ENCODE measurements at regions not wholly inside any gene's neighbourhood (a gene's known extent, or its start where the extent isn't known, plus 50 kb on each side); places are given as distances from the start of the nearest gene placed in this dataset.

DNA sequence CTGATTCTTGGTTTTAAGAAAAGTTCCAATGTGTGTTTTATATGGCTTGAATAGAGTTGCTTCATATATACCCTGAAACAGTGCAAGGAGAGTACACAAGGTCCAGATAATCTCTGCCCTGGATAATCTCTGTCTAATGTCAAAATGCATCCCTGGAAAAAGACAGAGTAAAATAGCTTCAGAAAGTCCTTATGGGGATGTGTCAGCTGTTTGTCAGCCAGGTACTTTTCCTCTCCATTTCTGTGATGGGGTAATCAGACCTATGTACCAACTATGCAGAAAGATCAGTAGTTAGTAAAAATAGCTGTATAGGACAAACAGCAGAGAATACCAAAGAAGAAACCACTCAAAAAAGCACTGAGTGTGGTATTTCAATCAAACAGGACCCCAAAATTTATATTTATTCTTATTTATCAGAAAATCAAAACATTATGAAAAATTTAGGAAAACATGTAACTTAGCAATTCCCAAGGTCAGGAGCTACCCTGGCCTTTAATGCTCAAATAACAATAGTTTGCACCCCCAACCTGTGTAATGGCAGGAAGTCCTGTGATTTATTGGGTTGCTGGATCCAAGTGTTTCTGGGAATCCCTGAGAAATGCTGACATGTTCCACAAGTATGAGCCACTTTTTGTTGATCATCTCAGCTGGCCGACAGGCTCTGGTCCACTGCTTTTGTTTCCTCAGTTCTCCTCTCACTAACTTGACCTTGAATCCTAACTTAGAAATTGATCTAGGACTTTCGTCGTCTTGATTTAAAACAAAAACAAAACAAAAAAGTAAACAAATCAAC is 69.6 kb downstream of the MDH1 start:
- no peak for DNase-seq

GRCh38 chr2:63660060-63660459 is 71.3 kb downstream of the MDH1 start:
- no peak for DNase-seq

DNA sequence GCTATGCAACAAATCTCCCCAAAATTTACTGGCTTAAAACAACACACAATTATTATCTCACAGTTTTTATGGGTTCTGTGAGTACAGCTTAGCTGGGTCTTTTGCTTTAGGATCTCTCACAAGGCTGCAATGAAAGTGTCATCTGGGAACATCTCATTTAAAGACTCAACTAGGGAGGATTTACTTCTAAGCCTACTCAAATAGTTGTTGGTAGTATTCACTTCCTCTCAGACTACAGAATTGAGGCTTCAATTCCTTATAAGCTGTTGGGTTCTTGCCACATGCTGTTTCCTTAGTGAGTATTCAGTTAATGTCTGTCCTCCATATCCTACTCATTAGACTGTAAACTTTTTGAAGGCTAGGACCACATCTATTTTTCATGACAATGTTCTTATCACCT is 72.3 kb downstream of the MDH1 start:
- no peak for DNase-seq

DNA sequence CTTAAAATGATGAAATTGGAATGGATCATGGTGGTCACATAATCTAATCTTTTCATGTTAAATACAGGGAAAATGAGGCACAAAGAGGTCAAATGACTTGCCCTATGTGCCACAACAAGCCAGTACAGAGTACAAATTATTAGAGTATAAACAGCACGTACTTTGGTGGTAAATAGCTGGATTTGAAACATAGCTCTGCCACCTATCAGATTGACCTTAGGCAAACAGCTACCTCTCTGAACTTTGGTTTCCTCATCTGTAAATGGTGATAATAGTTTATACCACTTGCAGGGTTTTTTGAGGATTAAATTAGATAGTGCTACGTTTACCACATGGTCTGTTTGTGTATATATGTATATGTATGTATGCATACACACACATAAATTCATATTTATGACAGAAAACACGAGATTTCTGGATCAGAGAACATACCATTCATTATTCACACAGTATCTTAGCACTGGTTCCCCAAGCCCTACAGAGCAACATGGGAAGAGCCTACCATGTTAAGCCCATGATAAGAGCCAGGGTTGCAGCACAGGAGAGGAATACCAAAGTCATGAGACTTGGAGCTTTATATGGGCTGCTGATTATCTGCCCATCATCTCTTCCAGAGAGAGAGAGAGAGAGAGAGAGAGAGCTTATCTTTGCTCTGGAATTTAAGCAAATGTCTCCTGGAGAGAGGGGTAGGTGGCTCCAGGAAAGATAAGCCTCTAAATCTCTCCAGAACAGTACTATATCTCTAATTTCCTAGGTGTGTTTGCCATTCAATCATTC is 73.5 kb downstream of the MDH1 start:
- no peak for DNase-seq

DNA sequence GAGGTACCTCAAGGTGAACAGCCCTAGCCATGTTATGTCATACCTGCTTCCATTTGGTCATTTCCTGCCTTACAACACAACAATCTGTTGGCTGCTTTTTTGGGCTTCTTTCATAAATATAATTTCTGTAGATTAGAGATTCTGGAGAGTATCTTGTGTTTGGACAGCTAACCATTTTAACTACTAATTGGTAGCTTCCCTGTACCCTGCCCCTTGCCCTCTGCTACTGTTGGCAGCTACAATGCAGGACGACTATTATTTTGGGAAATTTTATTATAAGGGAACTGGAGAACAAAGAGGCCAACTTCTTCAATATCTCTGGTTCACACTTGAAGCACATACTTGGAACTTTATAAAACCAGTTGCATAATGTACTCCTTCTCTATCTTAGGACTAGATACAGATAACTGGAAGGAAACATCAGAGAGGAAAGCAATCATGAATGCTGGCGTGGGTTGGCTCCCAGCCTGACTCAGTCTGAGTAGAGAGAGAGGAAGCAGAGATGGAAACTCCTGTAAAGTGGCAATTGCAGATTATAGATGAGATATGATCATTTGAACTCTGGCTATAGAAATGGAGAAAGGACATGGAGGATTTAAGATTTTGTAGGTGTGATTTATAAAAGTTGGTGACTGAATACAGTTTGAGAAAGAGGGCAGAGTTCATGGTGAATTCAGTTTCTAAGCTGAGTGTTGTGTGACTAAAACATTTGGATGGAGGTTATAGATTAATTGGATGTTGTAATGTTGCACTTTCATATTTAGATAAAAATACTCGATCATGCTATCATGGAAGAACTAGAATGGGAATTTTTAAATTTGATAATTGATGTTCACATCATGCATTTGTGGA is 74.5 kb downstream of the MDH1 start:
- DNase-seq: no peak

DNA sequence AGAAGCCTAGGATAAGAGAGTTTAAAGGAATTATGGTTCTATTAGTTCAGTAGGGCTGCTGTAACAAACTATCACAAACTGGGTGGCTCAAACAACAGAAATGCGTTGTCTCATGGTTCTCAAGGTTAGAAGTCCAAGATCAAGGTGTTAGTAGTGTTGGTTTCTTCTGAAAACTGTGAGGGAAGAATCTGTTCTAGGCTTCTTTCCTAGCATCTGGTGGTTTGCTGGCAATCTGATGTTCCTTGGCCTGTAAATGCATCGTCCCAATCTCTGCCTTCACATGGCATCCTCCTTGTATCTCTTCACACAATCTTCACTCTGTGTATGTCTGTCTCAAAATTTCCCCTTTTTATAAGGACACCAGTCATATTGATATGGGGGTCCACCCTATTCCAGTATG is 76.3 kb downstream of the MDH1 start:
- no peak for DNase-seq

GRCh38 chr2:63665846-63666475 is 77.2 kb downstream of the MDH1 start:
- DNase-seq: no peak

GRCh38 chr2:63667132-63667700 is 78.5 kb downstream of the MDH1 start:
- DNase-seq: no peak

DNA sequence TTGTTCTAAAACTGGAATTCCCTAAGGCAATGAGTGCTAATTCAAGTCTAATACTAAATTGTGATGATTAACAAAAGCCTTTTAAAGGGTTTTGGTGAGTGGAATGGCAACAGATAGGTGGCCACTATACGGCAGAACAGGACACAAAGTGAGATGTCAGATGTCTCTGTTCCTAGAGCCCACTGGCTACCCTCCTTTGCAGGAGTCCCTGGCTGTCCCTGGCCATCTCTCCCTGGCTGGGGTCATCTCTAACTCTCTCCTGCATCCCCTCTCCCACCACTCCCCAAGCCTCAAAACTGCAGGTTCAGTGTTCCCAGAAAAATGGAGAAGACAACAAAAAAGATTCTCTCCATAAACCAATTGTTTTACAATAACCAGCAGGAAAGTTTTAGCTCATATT is 79.2 kb downstream of the MDH1 start:
- DNase-seq: no peak

DNA sequence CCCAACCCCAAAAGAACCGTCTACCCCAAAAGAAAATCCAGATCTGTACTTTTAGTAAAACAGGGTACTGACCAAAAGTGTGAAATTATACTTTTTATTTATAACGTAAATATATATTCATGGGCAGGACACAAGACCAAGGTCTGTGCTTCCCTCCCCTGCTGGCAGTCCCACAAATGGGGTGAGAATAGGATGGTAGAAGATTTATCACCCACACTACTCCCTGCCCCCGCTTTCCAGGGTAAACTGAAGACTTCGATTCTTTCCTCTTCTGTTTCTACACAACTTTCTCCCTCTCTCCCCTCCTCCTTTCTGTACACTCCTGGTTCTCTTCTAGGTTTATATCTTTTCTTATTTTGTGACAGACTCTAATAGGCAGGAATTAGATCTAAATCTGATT is 79.7 kb downstream of the MDH1 start:
- no peak for DNase-seq

- no peak for DNase-seq
These were observed 80.8 kb downstream of the MDH1 start for GRCh38 chr2:63669596-63669995.

GRCh38 chr2:63673865-63674533 is 85.2 kb downstream of the MDH1 start:
- DNase-seq: no peak

GRCh38 chr2:63675026-63675425 is 86.3 kb downstream of the MDH1 start:
- no peak for DNase-seq

GRCh38 chr2:63676135-63676534 is 87.4 kb downstream of the MDH1 start:
- no peak for DNase-seq

GRCh38 chr2:63678085-63678484 is 89.3 kb downstream of the MDH1 start:
- no peak for DNase-seq

DNA sequence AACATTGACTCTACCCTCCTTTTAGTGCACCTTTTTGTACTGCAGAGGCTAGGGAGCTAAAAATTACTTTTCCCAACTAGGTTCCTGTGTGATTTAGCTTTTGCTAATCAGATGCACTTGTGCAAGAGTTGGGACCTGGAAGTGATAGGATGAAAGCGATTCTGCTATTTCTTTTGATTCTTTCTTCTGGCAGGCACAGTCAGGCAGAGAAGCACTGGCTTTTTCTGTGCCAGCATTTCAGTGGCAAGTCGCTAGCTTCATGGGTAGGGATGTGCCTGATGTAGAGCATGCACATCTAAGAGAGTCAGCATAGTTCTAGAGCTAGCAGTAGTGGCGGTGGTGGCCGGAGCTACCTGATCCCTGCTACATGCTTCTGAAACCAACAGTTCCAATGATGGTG is 89.8 kb downstream of the MDH1 start:
- DNase-seq: no peak

DNA sequence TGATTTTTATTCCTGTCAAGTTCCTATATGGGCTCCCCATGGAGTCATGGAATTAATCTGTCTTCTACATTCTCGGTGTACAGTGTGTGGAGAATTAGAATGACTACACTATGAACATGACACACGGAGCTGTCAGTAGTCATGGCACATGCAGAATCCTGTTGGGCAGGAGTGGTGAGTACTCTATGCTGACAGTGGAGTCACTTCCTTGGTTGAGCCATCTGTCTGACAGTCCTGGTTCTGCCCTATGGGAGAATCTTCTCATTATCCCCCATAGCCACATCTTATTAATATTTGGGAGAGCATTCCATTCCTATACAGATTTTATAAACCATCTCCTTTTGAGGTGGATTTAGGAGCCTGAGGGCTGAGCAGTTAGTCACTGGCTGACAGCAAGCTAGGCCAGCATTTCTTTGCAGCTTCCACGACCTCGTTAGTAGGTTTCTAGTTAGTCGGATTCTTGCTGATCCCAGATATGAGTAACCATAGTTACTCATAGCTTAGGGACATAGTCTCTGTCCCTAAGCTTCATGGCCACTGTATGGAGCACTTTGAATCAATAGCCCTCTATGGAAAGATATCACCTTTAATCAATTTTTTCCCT is 90.6 kb downstream of the MDH1 start:
- DNase-seq: no peak

- DNase-seq: no peak
These were observed 91.7 kb downstream of the MDH1 start for GRCh38 chr2:63680455-63680854.

DNA sequence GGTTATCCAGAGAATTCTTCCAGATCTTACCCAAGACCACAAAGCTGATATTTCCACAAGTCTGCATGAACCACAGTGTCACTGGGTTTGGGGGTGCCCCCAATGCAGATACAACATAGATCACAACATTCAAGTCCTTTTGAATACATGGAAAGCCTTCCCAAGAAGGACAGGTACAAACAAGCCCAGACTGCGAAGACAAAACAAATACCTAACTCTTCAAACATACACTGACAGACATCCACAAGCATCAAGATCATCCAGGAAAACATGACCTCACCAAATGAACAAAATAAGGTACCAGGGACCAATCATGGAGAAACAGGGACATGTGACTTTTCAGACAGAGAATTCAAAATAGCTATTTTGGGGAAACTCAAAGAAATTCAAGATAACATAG is 93.1 kb downstream of the MDH1 start:
- no peak for DNase-seq

DNA sequence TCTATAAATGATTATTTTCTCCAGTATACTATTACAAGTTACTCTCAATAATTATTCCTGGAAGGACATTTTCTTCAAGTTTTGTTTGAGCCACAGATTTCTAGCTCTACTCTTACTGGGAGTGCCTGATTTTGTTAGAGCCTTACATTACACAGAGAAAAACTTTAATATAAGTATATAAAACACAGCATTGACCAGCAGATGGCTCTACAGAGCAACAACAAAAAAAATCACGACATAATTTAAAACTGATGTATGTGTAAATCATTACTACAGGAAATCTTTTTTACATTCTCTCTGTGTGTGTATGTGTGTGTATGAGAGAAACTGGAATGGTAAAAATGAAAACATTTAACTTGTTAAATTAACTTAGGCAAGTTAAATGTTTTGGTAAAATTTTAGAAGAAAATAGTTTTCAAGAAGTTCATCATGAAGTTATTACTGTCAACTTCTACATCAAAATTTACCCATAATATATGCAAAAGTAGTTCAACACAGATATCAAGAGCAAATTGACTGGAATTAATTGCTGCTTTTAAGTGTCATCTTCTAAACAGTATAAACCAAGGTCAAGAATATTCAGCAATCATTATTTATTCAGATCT is 103.3 kb downstream of the MDH1 start:
- no peak for DNase-seq

DNA sequence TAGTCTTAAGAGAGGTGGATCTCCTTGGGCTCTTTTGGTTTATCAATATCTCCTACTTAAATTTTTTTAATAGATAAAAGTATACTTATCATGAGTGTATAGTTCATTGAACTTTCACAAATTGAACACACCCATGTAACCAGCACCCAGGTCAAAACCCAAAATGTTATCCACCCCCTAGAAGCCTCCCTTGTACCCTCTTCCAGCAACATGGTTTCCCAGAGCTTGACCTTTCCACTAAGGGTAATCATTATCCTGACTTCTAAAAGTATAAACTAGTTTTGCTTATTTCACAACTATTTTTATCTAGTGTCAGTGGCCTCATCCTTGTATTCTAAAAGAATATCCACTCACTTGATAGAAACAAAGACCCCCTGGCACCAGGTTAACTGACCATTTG is 106.8 kb downstream of the MDH1 start:
- DNase-seq: no peak

All from NCI-H2171 (cell line).